ENCODE measurements at regions not wholly inside any gene's neighbourhood (a gene's known extent, or its start where the extent isn't known, plus 50 kb on each side); places are given as distances from the start of the nearest gene placed in this dataset.

GRCh38 chr7:159240962-159241361 is 96.3 kb upstream of the VIPR2 start:
- H3K4me1 ChIP-seq (ENCODE audit: insufficient read depth) = no peaks in the 10 kb centered on the region
- no peak overlapping the region for H3K27ac Mint-ChIP-seq
- H3K4me2 ChIP-seq = no peak overlapping the region
- H3K4me3 ChIP-seq = no peak overlapping the region
- no peaks in the 10 kb centered on the region for H3K79me2 ChIP-seq (replicated peaks; ENCODE audit: insufficient read depth)
- no peak overlapping the region for H3K4me3 Mint-ChIP-seq
- DNase-seq (ENCODE audit: low spot score) = no peak
- no peak overlapping the region for H3K27ac ChIP-seq (ENCODE audit: low read depth)
- no peaks in the 10 kb centered on the region for H3F3A ChIP-seq (replicated peaks; ENCODE audit: low read depth)
- no peak for ATAC-seq
- peaks cover 20% of the 10 kb centered on the region for H3K36me3 Mint-ChIP-seq (ENCODE audit: low read depth)
- H2AFZ ChIP-seq = no peak overlapping the region
- no peaks in the 10 kb centered on the region for H3K4me1 Mint-ChIP-seq
- H3K27me3 Mint-ChIP-seq (ENCODE audit: insufficient read depth, low read depth, poor library complexity) = peaks cover 2% of the 10 kb centered on the region
- H3K36me3 ChIP-seq (ENCODE audit: insufficient read depth) = peaks cover 10% of the 10 kb centered on the region; the same call in 1 of the 2 replicates
- no peaks in the 10 kb centered on the region for H3K9me2 ChIP-seq (ENCODE audit: insufficient read depth)
- peaks cover 93% of the 10 kb centered on the region for H3K9me3 Mint-ChIP-seq
- H4K20me1 ChIP-seq (replicated peaks; ENCODE audit: insufficient read depth) = no peaks in the 10 kb centered on the region
- TF ChIP-seq ZNF114 (CRISPR knock-in tag; IDR thresholded peaks at IDR 0.05) (no peak), POLR2AphosphoS5 (IDR thresholded peaks at IDR 0.05; ENCODE audit: low read depth) (no peak), CREB1 (CRISPR knock-in tag; IDR thresholded peaks at IDR 0.05; ENCODE audit: low read depth) (no peak)
- H3K27me3 ChIP-seq (ENCODE audit: insufficient read depth) = no peaks in the 10 kb centered on the region

- Histone ChIP-seq H4K20me1 (replicated peaks; ENCODE audit: insufficient read depth) (no peaks in the 10 kb centered on the region), H3F3A (replicated peaks; ENCODE audit: low read depth) (no peaks in the 10 kb centered on the region), H3K36me3 (ENCODE audit: insufficient read depth) (peaks cover 7% of the 10 kb centered on the region; the same call in 1 of the 2 replicates), H3K27ac (ENCODE audit: low read depth) (no peak overlapping the region), H3K4me2 (no peak overlapping the region), H3K79me2 (replicated peaks; ENCODE audit: insufficient read depth) (no peaks in the 10 kb centered on the region), H3K9me2 (ENCODE audit: insufficient read depth) (no peaks in the 10 kb centered on the region), H3K4me1 (ENCODE audit: insufficient read depth) (no peaks in the 10 kb centered on the region), H3K27me3 (ENCODE audit: insufficient read depth) (no peaks in the 10 kb centered on the region), H2AFZ (no peak overlapping the region), H3K4me3 (no peak overlapping the region)
- DNase-seq (ENCODE audit: low spot score) (no peak), ATAC-seq (no peak)
- Mint-ChIP-seq H3K36me3 (ENCODE audit: low read depth) (peaks cover 21% of the 10 kb centered on the region), H3K4me1 (no peaks in the 10 kb centered on the region), H3K9me3 (peaks cover 91% of the 10 kb centered on the region), H3K4me3 (no peak overlapping the region), H3K27me3 (ENCODE audit: insufficient read depth, low read depth, poor library complexity) (peaks cover 2% of the 10 kb centered on the region), H3K27ac (no peak overlapping the region)
- TF ChIP-seq CREB1 (CRISPR knock-in tag; IDR thresholded peaks at IDR 0.05; ENCODE audit: low read depth) = no peak
- TF ChIP-seq ZNF114 (CRISPR knock-in tag; IDR thresholded peaks at IDR 0.05) = no peak
- TF ChIP-seq JUNB (IDR thresholded peaks at IDR 0.05; ENCODE audit: unreplicated experiment) = no peak
- TF ChIP-seq CTCF (conservative IDR thresholded peaks at IDR 0.05; ENCODE audit: low read depth in 2 of 2) = no peak
- TF ChIP-seq EZH2phosphoT487 (IDR thresholded peaks at IDR 0.05; ENCODE audit: unreplicated experiment) = no peak
- no peak for TF ChIP-seq ETS1 (IDR thresholded peaks at IDR 0.05)
- TF ChIP-seq EZH2 (IDR thresholded peaks at IDR 0.05; ENCODE audit: low read depth, unreplicated experiment) = no peak
- TF ChIP-seq ZNF462 (CRISPR knock-in tag; IDR thresholded peaks at IDR 0.05) = no peak
- TF ChIP-seq POLR2AphosphoS5 (IDR thresholded peaks at IDR 0.05; ENCODE audit: low read depth) = no peak
Measured at GRCh38 chr7:159239028-159239427, 94.4 kb upstream of the VIPR2 start.

All from GM23338 (cell line).